Uterus (tissue), 3 donors: ENCODE measurements at regions not wholly inside any gene's neighbourhood (a gene's known extent, or its start where the extent isn't known, plus 50 kb on each side); places are given as distances from the start of the nearest gene placed in this dataset.

ENCODE experiments used
- DNase-seq, 2 donors: peaks; one replicate each; pipeline ENCODE4 v3.0.0-alpha.2; 2019 to 2020
- H3K27ac ChIP-seq, 2 donors: fragments of 200-600 bp; sonication (generic); 1 replicate in 1 of 2; 2 replicates in 1 of 2; pipeline ENCODE4 v1.5.1; 2016 to 2018
- H3K27me3 ChIP-seq, 2 donors: fragments of 200-600 bp; sonication (generic); one replicate each; pipeline ENCODE4 v1.5.1; 2018 to 2019; ENCODE audit warnings: control low read depth in 1 of 2
- H3K36me3 ChIP-seq, 2 donors: fragments of 200-600 bp; sonication (generic); one replicate each; pipeline ENCODE4 v1.5.1; 2019; ENCODE audit warnings: control low read depth in 1 of 2
- H3K4me1 ChIP-seq, 2 donors: fragments of 200-600 bp; sonication (generic); one replicate each; pipeline ENCODE4 v1.5.1; 2018 to 2019; ENCODE audit warnings: control low read depth in 1 of 2
- H3K4me3 ChIP-seq, 2 donors: fragments of 200-600 bp; sonication (generic); 1 replicate in 1 of 2; 2 replicates in 1 of 2; pipeline ENCODE4 v1.5.1; 2018 to 2019; ENCODE audit warnings: mild to moderate bottlenecking in 1 of 2
- H3K9me3 ChIP-seq, 2 donors: fragments of 200-600 bp; sonication (generic); one replicate each; pipeline ENCODE4 v1.5.1; 2019; ENCODE audit warnings: control low read depth in 1 of 2
- POLR2A ChIP-seq, 2 donors: fragments of 450-650 bp; IDR thresholded peaks; one replicate each; pipeline ENCODE4 v1.6.1; 2016; ENCODE audit warnings: antibody characterized with exemption in 2 of 2, mild to moderate bottlenecking in 1 of 2, moderate library complexity in 1 of 2
- intact Hi-C: fragments of 100-400 bp; cut with DNase I; formaldehyde crosslinking; loops from one replicate; pipeline ENCODE4 v1.15.1; 2023; ENCODE audit warnings: low total_unique reads
- TF ChIP-seq, protein P1 (sequence below), 4 experiments: fragments of 200-600 bp in 2 of 4; fragments of 450-650 bp in 2 of 4; sonication (generic) in 2 of 4; IDR thresholded peaks; one replicate each; pipeline ENCODE4 v1.5.1; 2016 to 2019; ENCODE audit warnings: antibody characterized with exemption in 4 of 4, mild to moderate bottlenecking in 2 of 4, moderate library complexity in 1 of 4
- donor health status: DM: yes; HTN: yes; CAD: no.

DNA sequence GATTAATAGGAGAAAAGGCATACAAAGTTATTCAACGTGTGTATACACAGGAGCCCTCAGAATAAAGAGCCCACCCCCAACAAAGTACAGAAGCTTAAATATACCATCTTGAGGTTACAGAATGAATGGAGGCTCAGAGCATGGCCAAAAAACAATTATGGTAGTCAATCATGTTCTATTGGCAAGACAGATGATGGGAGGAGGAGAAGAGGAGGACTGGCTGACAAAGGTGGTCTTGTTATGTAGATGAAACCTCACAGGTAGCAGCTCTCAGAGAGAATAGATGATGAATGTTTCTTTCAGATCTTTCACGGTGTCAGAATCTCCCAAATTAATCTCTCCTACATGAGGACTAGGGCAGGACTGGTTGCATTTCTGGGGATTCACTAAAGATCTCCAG lies 66.0 kb downstream of the ARL4C start:
- intact Hi-C loops, result no loop called here

DNA sequence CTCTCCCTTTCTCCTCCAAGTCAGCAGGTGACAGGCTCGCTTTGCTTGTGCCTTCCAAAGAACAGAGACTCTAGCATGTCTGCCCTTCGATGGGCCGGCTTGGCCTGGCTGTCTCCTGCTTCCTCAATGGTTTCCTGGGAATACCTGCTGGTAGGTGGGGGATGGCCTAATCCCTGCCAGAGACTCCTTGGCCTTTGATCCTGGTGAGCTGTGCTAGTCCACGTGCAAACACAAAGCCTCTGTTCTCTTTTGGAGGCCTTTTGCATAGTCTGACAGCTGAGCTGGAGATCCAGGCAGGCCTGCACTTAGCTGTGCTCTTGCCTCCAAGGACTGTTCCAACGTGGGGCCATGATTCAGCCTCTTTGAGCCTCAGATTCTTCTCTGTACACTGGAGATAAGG lies 67.6 kb downstream of the ARL4C start:
- Histone ChIP-seq H3K27ac (no peak overlapping the region), H3K36me3 (no peaks in the 10 kb centered on the region), H3K4me3 (no peak overlapping the region), H3K9me3 (no peaks in the 10 kb centered on the region), H3K4me1 (no peaks in the 10 kb centered on the region), H3K27me3 (no peaks in the 10 kb centered on the region)
- TF ChIP-seq, protein P1, sequence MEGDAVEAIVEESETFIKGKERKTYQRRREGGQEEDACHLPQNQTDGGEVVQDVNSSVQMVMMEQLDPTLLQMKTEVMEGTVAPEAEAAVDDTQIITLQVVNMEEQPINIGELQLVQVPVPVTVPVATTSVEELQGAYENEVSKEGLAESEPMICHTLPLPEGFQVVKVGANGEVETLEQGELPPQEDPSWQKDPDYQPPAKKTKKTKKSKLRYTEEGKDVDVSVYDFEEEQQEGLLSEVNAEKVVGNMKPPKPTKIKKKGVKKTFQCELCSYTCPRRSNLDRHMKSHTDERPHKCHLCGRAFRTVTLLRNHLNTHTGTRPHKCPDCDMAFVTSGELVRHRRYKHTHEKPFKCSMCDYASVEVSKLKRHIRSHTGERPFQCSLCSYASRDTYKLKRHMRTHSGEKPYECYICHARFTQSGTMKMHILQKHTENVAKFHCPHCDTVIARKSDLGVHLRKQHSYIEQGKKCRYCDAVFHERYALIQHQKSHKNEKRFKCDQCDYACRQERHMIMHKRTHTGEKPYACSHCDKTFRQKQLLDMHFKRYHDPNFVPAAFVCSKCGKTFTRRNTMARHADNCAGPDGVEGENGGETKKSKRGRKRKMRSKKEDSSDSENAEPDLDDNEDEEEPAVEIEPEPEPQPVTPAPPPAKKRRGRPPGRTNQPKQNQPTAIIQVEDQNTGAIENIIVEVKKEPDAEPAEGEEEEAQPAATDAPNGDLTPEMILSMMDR (IDR thresholded peaks at IDR 0.05), result no peak
- TF ChIP-seq POLR2A (IDR thresholded peaks at IDR 0.05), result no peak
- no peak for DNase-seq
- intact Hi-C loops, result no loop called here

More for the DNA sequence above, 66.0 kb downstream of the ARL4C start:
- Histone ChIP-seq H3K9me3 (no peaks in the 10 kb centered on the region), H3K27me3 (no peaks in the 10 kb centered on the region), H3K4me1 (no peaks in the 10 kb centered on the region), H3K4me3 (no peak overlapping the region), H3K27ac (no peak overlapping the region), H3K36me3 (no peaks in the 10 kb centered on the region)
- no peak for DNase-seq
- TF ChIP-seq, protein P1 (IDR thresholded peaks at IDR 0.05), result no peak
- no peak for TF ChIP-seq POLR2A (IDR thresholded peaks at IDR 0.05)

DNA sequence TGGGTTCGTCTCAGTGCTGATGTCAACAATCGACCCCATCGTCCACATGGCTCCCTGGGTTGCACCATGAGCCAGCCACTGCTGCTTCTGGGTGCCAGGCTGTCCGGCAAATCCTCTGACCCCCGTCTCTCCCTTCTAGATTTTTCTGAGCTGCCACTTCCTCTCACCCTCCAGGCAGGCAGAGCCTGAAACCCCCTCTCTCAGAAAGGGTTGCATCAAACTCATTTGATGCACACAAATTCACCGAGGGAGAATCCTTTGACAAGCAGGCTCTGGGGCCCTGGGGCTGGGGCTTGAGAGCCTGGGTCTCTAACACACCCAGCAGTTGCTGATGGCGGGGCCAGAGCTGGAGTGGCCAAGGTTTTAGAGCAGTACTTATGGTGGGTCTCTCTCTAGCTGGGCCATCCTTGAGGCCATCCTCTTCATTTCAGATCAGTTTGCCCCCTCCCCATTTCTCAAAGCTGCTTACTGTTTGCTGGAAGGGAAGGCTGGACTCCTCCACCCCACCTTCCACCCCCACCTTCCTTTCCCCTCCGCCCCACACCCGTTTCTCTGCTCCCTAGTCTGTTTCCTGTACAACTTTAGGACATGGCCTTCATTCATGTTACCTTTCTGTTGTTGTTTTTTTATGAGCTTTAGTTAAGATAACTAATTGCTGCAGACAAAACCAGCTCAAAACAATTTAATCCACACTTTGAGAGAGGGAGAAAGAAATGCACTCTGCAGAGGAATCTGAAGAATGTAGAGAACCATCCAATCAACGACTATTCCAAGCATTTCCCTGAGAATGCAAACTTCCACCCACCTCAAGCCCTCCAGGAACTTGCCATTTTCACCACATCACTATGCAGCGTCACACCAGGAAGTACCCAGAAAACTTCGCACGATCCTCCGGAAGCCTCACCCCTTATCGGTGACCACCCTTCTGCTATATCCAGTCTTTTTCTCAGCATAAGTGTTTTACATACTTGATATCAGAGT lies 69.5 kb downstream of the ARL4C start:
- no peak overlapping the region for H3K27ac ChIP-seq
- TF ChIP-seq, protein P1 (IDR thresholded peaks at IDR 0.05), result no peak
- TF ChIP-seq POLR2A (IDR thresholded peaks at IDR 0.05), result no peak
- intact Hi-C loops, result no loop called here

DNA sequence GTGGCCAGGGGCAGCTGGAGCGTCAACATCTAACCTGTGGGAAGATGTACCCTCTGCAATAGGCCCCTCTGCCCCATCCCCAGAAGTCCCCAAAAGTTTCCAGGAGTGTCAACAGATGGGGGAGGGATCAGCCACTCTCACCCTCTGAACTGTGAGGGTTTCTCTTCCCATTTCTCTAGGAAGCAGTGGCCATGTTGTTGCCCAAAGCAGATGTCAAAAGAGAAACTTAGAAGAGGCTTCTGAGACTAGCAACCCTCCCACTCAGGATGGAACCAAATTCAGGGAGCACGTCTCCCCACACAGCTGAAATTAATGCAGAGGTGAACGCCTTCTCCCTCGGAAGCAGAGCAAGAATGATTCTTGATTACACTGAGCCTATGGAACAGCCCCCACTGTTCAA lies 70.3 kb downstream of the ARL4C start:
- Histone ChIP-seq H3K4me1 (no peaks in the 10 kb centered on the region), H3K27me3 (no peaks in the 10 kb centered on the region), H3K36me3 (no peaks in the 10 kb centered on the region), H3K27ac (no peak overlapping the region), H3K9me3 (no peaks in the 10 kb centered on the region), H3K4me3 (no peak overlapping the region)
- DNase-seq, result no peak
- TF ChIP-seq, protein P1 (IDR thresholded peaks at IDR 0.05), result no peak
- no peak for TF ChIP-seq POLR2A (IDR thresholded peaks at IDR 0.05)
- intact Hi-C loops, result no loop called here

More for the DNA sequence above, 69.5 kb downstream of the ARL4C start:
- H3K4me1 ChIP-seq, result no peaks in the 10 kb centered on the region
- no peaks in the 10 kb centered on the region for H3K27me3 ChIP-seq
- H3K36me3 ChIP-seq, result no peaks in the 10 kb centered on the region
- H3K4me3 ChIP-seq, result no peak overlapping the region
- no peaks in the 10 kb centered on the region for H3K9me3 ChIP-seq
- no peak for DNase-seq
